ENCODE measurements at regions not wholly inside any gene's neighbourhood (a gene's known extent, or its start where the extent isn't known, plus 50 kb on each side); places are given as distances from the start of the nearest gene placed in this dataset.

DNA sequence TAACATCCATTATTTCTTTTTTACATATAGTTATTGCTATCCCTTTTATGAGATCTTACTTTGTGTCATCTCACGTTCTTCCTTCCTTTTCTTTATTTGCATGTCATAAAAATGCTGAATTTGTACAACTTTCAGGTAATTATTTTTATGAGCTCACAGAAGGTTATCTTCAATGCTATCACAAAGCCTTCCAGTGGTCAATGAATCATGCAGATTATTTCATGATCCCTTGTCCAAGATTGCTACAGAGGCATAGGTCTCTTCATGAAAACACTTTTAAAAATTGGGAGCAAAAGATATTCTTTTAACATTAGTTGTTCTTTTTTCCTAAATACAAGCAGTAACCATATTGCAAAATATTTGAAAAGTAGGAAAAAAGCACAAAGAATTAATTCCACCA, 880.1 kb upstream of the NR2F2 start:
- TF ChIP-seq, protein P1, sequence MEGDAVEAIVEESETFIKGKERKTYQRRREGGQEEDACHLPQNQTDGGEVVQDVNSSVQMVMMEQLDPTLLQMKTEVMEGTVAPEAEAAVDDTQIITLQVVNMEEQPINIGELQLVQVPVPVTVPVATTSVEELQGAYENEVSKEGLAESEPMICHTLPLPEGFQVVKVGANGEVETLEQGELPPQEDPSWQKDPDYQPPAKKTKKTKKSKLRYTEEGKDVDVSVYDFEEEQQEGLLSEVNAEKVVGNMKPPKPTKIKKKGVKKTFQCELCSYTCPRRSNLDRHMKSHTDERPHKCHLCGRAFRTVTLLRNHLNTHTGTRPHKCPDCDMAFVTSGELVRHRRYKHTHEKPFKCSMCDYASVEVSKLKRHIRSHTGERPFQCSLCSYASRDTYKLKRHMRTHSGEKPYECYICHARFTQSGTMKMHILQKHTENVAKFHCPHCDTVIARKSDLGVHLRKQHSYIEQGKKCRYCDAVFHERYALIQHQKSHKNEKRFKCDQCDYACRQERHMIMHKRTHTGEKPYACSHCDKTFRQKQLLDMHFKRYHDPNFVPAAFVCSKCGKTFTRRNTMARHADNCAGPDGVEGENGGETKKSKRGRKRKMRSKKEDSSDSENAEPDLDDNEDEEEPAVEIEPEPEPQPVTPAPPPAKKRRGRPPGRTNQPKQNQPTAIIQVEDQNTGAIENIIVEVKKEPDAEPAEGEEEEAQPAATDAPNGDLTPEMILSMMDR (IDR thresholded peaks at IDR 0.05): no peak
- no peak for DNase-seq
- POLR2A ChIA-PET: no interaction called here
- no peak for ATAC-seq
- Mint-ChIP-seq H3K27ac (no peak overlapping the region), H3K9me3 (peaks cover 3% of the 10 kb centered on the region), H3K4me1 (ENCODE audit: low read depth) (peaks cover 35% of the 10 kb centered on the region), H3K4me3 (no peak overlapping the region), H3K36me3 (ENCODE audit: low read depth) (no peaks in the 10 kb centered on the region), H3K27me3 (peaks cover 27% of the 10 kb centered on the region)
- intact Hi-C loops (cut with micrococcal nuclease): no loop called here
- CTCF ChIA-PET: no interaction called here

DNA sequence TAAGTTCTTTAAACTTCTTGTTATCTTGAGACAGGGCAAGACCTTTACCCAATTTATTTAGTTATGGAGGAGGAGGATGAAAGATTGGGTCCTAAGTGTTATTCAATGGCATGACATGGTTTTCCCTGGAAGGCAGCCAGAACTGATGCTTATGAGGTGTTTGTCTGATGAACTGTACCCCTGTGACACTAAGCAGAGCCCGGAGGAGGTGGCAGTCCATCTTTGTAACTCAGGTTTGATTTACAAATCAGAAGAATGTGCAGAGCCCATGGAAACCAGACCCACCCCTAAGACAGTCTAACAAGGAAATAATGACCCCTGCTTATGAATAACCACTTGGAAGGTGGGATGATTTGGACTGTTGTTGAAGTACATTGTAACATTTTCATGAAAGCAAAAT, 878.6 kb upstream of the NR2F2 start:
- ChIA-PET POLR2A (no interaction called here), CTCF (no interaction called here)
- Mint-ChIP-seq H3K27ac (no peak overlapping the region), H3K4me1 (ENCODE audit: low read depth) (peaks cover 36% of the 10 kb centered on the region), H3K9me3 (no peaks in the 10 kb centered on the region), H3K4me3 (no peak overlapping the region), H3K27me3 (peaks cover 27% of the 10 kb centered on the region), H3K36me3 (ENCODE audit: low read depth) (no peaks in the 10 kb centered on the region)
- DNase-seq (no peak), ATAC-seq (no peak)
- intact Hi-C loops (cut with micrococcal nuclease): no loop called here
- TF ChIP-seq, protein P1 (IDR thresholded peaks at IDR 0.05): no peak

DNA sequence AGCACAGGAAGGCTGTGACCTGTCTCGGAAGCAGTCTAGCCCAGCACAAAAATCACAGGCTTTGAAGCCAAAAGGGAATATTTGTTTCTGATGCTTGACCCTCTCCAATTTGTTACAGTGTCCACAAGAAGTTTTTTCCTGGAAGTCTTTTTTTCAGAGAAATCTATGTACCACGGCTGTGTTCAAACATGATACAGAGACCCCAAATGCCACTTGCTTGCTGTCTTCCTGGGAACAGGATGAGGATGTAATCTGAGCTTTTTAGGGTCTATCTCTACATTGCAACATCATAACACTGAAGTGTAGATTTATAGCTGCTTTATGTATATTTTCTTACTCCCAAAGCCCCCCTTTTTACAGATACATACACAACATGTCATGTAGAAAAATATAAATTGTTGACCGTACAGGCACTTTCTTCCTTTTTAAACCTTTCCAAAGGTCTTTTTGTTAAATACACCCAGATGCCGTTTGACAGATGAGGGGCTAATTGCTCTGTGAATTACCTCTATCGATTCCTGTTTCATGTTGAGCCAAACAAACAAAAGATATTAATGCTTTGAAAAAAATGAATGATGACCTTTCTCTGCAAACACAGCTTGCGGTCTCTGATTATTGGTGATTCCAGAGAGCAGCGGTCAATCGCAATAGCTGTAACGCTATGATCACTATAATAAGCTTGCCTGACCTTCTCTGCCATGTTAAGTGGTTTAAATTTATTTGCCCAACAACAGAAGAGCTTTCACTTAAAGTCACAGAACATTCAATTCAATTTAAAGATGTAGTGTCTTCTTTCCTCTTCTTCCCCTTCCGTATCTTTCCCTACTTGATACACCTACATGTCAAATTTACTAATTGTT, 875.9 kb upstream of the NR2F2 start:
- intact Hi-C loops (cut with micrococcal nuclease): no loop called here
- Mint-ChIP-seq H3K9me3 (no peaks in the 10 kb centered on the region), H3K36me3 (ENCODE audit: low read depth) (no peaks in the 10 kb centered on the region), H3K27ac (no peak overlapping the region), H3K4me3 (no peak overlapping the region), H3K4me1 (ENCODE audit: low read depth) (peaks cover 23% of the 10 kb centered on the region), H3K27me3 (peaks cover 32% of the 10 kb centered on the region)
- POLR2A ChIA-PET: no interaction called here
- CTCF ChIA-PET: no interaction called here
- TF ChIP-seq, protein P1 (IDR thresholded peaks at IDR 0.05): no peak
- ATAC-seq (no peak), DNase-seq (no peak)

DNA sequence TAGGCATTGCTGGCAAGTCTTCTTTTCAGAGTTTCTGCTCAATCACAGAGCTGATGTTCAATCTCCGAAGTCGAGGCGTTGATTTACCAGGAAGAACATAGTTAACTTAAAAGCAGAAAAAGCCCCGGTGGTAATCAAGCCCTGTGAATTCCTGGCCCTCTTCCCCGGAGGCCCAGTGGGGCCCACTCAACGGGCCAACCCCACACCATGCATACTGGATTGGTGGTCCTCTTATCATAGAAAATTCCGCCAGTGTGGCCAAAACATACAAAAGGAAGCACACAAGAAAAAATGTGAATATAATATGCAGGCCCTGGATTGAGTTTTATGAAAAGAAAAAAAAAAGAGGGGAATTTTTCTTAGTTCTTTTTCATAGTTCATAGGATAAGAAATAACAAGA, 873.0 kb upstream of the NR2F2 start:
- ChIA-PET POLR2A (no interaction called here), CTCF (no interaction called here)
- no peak overlapping the region for H3K27ac Mint-ChIP-seq
- intact Hi-C loops (cut with micrococcal nuclease): no loop called here
- DNase-seq: no peak
- H3K4me3 Mint-ChIP-seq: no peak overlapping the region
- peaks cover 23% of the 10 kb centered on the region for H3K4me1 Mint-ChIP-seq (ENCODE audit: low read depth)
- no peaks in the 10 kb centered on the region for H3K36me3 Mint-ChIP-seq (ENCODE audit: low read depth)
- peaks cover 23% of the 10 kb centered on the region for H3K27me3 Mint-ChIP-seq
- no peak for ATAC-seq
- no peaks in the 10 kb centered on the region for H3K9me3 Mint-ChIP-seq
- TF ChIP-seq, protein P1 (IDR thresholded peaks at IDR 0.05): no peak

DNA sequence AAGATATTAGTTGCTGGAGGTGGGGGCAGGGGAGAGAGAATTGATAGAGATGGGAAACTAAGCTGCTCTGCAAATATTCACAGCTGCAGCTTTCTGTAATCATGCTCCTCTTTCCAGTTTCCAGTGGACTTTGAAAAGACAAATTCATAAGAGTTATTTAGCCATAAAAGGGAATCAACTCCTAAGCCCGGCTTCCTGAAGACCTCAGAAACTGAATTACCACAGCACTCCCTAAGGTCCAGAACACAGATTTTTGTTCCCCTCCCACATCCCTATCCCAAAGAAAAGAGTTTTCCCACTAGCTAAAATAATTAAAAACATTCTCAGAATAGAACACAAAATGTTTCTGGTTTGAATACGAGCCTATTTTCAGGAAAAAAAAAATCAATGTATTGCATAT, 871.8 kb upstream of the NR2F2 start:
- intact Hi-C loops (cut with micrococcal nuclease): no loop called here
- CTCF ChIA-PET: no interaction called here
- no peak for DNase-seq
- TF ChIP-seq, protein P1 (IDR thresholded peaks at IDR 0.05): no peak
- POLR2A ChIA-PET: no interaction called here
- H3K4me1 Mint-ChIP-seq (ENCODE audit: low read depth): peaks cover 23% of the 10 kb centered on the region
- H3K27me3 Mint-ChIP-seq: peaks cover 23% of the 10 kb centered on the region
- no peaks in the 10 kb centered on the region for H3K36me3 Mint-ChIP-seq (ENCODE audit: low read depth)
- no peaks in the 10 kb centered on the region for H3K9me3 Mint-ChIP-seq
- H3K27ac Mint-ChIP-seq: no peak overlapping the region
- ATAC-seq: no peak
- no peak overlapping the region for H3K4me3 Mint-ChIP-seq

Data from activated CD8-positive, alpha-beta T cell treated with anti-CD3 and anti-CD28 coated beads for 36 hours (primary cell).